HepG2 (cell line): ENCODE measurements at regions not wholly inside any gene's neighbourhood (a gene's known extent, or its start where the extent isn't known, plus 50 kb on each side); places are given as distances from the start of the nearest gene placed in this dataset.

ENCODE experiments used
- ATAC-seq: fragments of 200-7000 bp; cut with Tn5 transposase; 3 replicates; pipeline ENCODE4 v1.9.1; 2020; ENCODE audit warnings: mild to moderate bottlenecking, moderate library complexity
- BruUV-seq: library from RNA; stranded (reverse); fragments of 400-500 nt; replicated peaks from 2 replicates; lab custom pipeline; 2021; lab: Mats Ljungman, UMichigan
- CTCF ChIA-PET: fragments of 300-600 bp; formaldehyde crosslinking; extraction: SDS; loops from one replicate; lab custom pipeline; 2021; ENCODE audit warnings: low total read pairs, inconsistent platforms, low intra/inter-chr PET ratio; lab: Yijun Ruan, JAX
- POLR2A ChIA-PET: fragments of 350-600 bp; sonication (Branson Sonifier 250); formaldehyde crosslinking; loops from one replicate; lab custom pipeline; 2020; ENCODE audit warnings: antibody characterized with exemption, inconsistent platforms; lab: Yijun Ruan, JAX
- DNase-seq: peaks from one replicate; pipeline ENCODE4 v3.0.0-alpha.2; 2015; ENCODE audit warnings: low spot score
- FAIRE-seq: peaks from 3 replicates; lab custom pipeline; 2011; peaks lifted over from hg19 to GRCh38; lab: Jason Lieb, UNC
- H2AFZ ChIP-seq: one replicate; pipeline ENCODE4 v1.6.1; 2011; ENCODE audit warnings: low read length, inconsistent platforms
- H3K27ac ChIP-seq: fragments of 300-600 bp; 3 replicates; pipeline ENCODE4 v1.8.0; 2011; ENCODE audit warnings: mixed run types, mild to moderate bottlenecking, mixed read lengths, low read length, inconsistent platforms; ENCODE audit not compliant: insufficient read depth; ENCODE audit errors: extremely low read length
- H3K27me3 ChIP-seq, 2 experiments: fragments of 200-600 bp in 1 of 2; 2 replicates in 1 of 2; 3 replicates in 1 of 2; pipeline versions ENCODE4 v1.6.0 to v1.8.0; 2011; ENCODE audit warnings: low read length in 2 of 2, mild to moderate bottlenecking in 2 of 2, moderate library complexity in 2 of 2, inconsistent platforms in 1 of 2; ENCODE audit not compliant: insufficient read depth in 2 of 2, control insufficient read depth in 1 of 2
- H3K36me3 ChIP-seq, 2 experiments: fragments of 200-600 bp in 1 of 2; replicated peaks in 1 of 2; 2 replicates in 1 of 2; 3 replicates in 1 of 2; pipeline versions ENCODE4 v1.5.1 to v1.8.0; 2011; ENCODE audit warnings: low read length in 2 of 2, inconsistent platforms in 1 of 2; ENCODE audit not compliant: insufficient read depth in 2 of 2, control insufficient read depth in 1 of 2
- H3K4me1 ChIP-seq: 2 replicates; pipeline ENCODE4 v1.5.1; 2012; ENCODE audit warnings: low read length, inconsistent platforms; ENCODE audit not compliant: insufficient read depth
- H3K4me2 ChIP-seq: 2 replicates; pipeline ENCODE4 v1.6.0; 2011; ENCODE audit warnings: low read depth, low read length, inconsistent platforms
- H3K4me3 ChIP-seq, 3 experiments: fragments of 200-600 bp in 1 of 3; sonication (generic), shearing (Covaris generic) in 1 of 3; replicated peaks in 1 of 3; 2 replicates each; pipeline ENCODE4 v1.5.1; 2011 to 2016; ENCODE audit warnings: low read length in 3 of 3, inconsistent platforms in 2 of 3, low read depth in 2 of 3, mild to moderate bottlenecking in 2 of 3, control low read depth in 1 of 3, mixed read lengths in 1 of 3; ENCODE audit not compliant: insufficient read depth in 1 of 3
- H3K79me2 ChIP-seq: one replicate; pipeline ENCODE4 v1.6.1; 2011; ENCODE audit warnings: low read length, inconsistent platforms; ENCODE audit not compliant: insufficient read depth
- H3K9ac ChIP-seq: 2 replicates; pipeline ENCODE4 v1.6.0; 2011; ENCODE audit warnings: mild to moderate bottlenecking, low read depth, low read length, inconsistent platforms; ENCODE audit not compliant: insufficient read depth
- H3K9me3 ChIP-seq: 2 replicates; pipeline ENCODE4 v1.5.1; 2012; ENCODE audit warnings: mild to moderate bottlenecking, low read length
- H4K20me1 ChIP-seq: 2 replicates; pipeline ENCODE4 v1.6.0; 2011; ENCODE audit warnings: inconsistent platforms, mild to moderate bottlenecking, low read length, moderate library complexity; ENCODE audit not compliant: insufficient read depth
- PITX1 ChIP-seq: sonication (generic); formaldehyde crosslinking; IDR thresholded peaks from 2 replicates; pipeline ENCODE4 v1.5.1; 2020; ENCODE audit warnings: mild to moderate bottlenecking, missing genetic modification reagents
- RFX5 ChIP-seq: IDR thresholded peaks from 2 replicates; pipeline ENCODE4 v1.6.1; 2011; ENCODE audit warnings: low read depth, low read length, improper control_type of control experiment
- RNF219 ChIP-seq: sonication (generic); formaldehyde crosslinking; IDR thresholded peaks from 2 replicates; pipeline ENCODE4 v1.5.0; 2020; ENCODE audit warnings: mild to moderate bottlenecking, missing genetic modification reagents
- SSRP1 ChIP-seq: IDR thresholded peaks from 2 replicates; pipeline ENCODE4 v1.6.1; 2016; ENCODE audit warnings: control low read depth
- ZBTB40 ChIP-seq, 2 experiments: fragments of 450-650 bp in 1 of 2; sonication (generic) in 1 of 2; formaldehyde crosslinking in 1 of 2; IDR thresholded peaks; 2 replicates each; pipeline versions ENCODE4 v1.6.1 to v1.8.0; 2016 to 2022; ENCODE audit warnings: antibody characterized with exemption in 1 of 2, mild to moderate bottlenecking in 1 of 2, missing genetic modification reagents in 1 of 2
- ZNF143 ChIP-seq: sonication (generic); formaldehyde crosslinking; IDR thresholded peaks from 2 replicates; pipeline ENCODE4 v1.4.0; 2020; ENCODE audit warnings: missing genetic modification reagents
- ZNF224 ChIP-seq: sonication (generic); formaldehyde crosslinking; IDR thresholded peaks from 2 replicates; pipeline ENCODE4 v1.5.0; 2020; ENCODE audit warnings: mild to moderate bottlenecking, missing genetic modification reagents
- ZNF660 ChIP-seq: sonication (generic); formaldehyde crosslinking; IDR thresholded peaks from 2 replicates; pipeline ENCODE4 v1.5.1; 2020; ENCODE audit warnings: mild to moderate bottlenecking, low read depth, missing genetic modification reagents, borderline replicate concordance
- ZNF782 ChIP-seq: sonication (generic); formaldehyde crosslinking; IDR thresholded peaks from 2 replicates; pipeline ENCODE4 v1.4.0; 2020; ENCODE audit warnings: missing genetic modification reagents, mild to moderate bottlenecking, borderline replicate concordance
- WGBS: methylation state at CpG from one replicate; pipeline ENCODE4 v1.1.6; 2017; ENCODE audit warnings: low lambda C conversion rate; 5-methylcytosine and 5-hydroxymethylcytosine counted together
- in situ Hi-C: cut with HindIII; loops from 2 replicates; pipeline ENCODE4 v1.10.0; 2017; ENCODE audit warnings: low pct_unique_long_range_greater_than_20kb; ENCODE audit not compliant: extremely low pct_ligation_motif_present
- intact Hi-C: fragments of 100-400 bp; cut with micrococcal nuclease; formaldehyde crosslinking; loops from one replicate; pipeline ENCODE4 v1.10.0; 2022; ENCODE audit not compliant: unreplicated experiment

- no peak for TF ChIP-seq RNF219
- TF ChIP-seq, all 625 proteins: peak for 0
These were observed 66.1 kb upstream of the MAML3 start (continued) for GRCh38 chr4:140220058-140220457.

- H3K4me1 ChIP-seq = no peaks in the 10 kb centered on the region
- H3K27me3 ChIP-seq = no peaks in the 10 kb centered on the region
- CTCF ChIA-PET = no interaction called here
- no peaks in the 10 kb centered on the region for H3K9me3 ChIP-seq
- TF ChIP-seq RFX5 (no peak), ZNF660 (no peak), SSRP1 (CRISPR knock-in tag) (no peak), ZNF782 (CRISPR knock-in tag) (no peak), ZBTB40 (IDR thresholded peaks at IDR 0.05) (no peak), ZBTB40 (CRISPR knock-in tag; IDR thresholded peaks at IDR 0.05) (no peak), ZNF143 (CRISPR knock-in tag) (no peak), PITX1 (CRISPR knock-in tag) (no peak), ZNF224 (CRISPR knock-in tag) (no peak)
- no TSS peak for BruUV-seq
- no peak overlapping the region for H3K27ac ChIP-seq
- DNase-seq (no peak), FAIRE-seq (no peak), ATAC-seq (no peak)
- no peaks in the 10 kb centered on the region for H3K79me2 ChIP-seq
- H3K4me2 ChIP-seq = no peak overlapping the region
- H3K36me3 ChIP-seq = no peaks in the 10 kb centered on the region
- POLR2A ChIA-PET = no interaction called here
- intact Hi-C loops = no loop called here
- no peaks in the 10 kb centered on the region for H4K20me1 ChIP-seq
- in situ Hi-C loops = no loop called here
- WGBS = 0% methylated on average over 2 of the region's 2 CpGs
- H2AFZ ChIP-seq = no peak overlapping the region
- no peak overlapping the region for H3K9ac ChIP-seq
- H3K4me3 ChIP-seq = no peak overlapping the region
These were observed 65.6 kb upstream of the MAML3 start for GRCh38 chr4:140219567-140219966.
